ENCODE measurements at regions not wholly inside any gene's neighbourhood (a gene's known extent, or its start where the extent isn't known, plus 50 kb on each side); places are given as distances from the start of the nearest gene placed in this dataset.

DNA sequence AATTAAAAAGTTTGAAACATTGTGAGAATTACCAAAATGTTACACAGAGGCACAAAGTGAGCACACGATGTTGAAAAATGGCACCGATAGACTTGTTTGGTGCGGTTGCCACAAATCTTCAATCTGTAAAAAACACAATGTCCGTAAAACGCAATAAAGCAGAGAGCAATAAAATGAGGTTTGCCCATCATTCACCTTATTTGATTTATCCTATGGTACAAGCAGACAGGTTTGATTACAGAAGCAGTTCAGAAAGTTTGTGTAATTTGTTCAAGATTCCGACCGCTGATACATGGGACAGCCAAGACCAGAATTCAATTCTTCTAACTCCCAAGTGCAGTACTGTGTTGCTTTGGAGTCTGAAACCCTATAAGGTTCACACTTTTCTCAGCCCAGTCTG, 318.3 kb upstream of the PROX1 start:
- TF ChIP-seq, protein P1, sequence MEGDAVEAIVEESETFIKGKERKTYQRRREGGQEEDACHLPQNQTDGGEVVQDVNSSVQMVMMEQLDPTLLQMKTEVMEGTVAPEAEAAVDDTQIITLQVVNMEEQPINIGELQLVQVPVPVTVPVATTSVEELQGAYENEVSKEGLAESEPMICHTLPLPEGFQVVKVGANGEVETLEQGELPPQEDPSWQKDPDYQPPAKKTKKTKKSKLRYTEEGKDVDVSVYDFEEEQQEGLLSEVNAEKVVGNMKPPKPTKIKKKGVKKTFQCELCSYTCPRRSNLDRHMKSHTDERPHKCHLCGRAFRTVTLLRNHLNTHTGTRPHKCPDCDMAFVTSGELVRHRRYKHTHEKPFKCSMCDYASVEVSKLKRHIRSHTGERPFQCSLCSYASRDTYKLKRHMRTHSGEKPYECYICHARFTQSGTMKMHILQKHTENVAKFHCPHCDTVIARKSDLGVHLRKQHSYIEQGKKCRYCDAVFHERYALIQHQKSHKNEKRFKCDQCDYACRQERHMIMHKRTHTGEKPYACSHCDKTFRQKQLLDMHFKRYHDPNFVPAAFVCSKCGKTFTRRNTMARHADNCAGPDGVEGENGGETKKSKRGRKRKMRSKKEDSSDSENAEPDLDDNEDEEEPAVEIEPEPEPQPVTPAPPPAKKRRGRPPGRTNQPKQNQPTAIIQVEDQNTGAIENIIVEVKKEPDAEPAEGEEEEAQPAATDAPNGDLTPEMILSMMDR (IDR thresholded peaks at IDR 0.05; ENCODE audit: poor library complexity, severe bottlenecking), result no peak
- TF ChIP-seq, protein P2, sequence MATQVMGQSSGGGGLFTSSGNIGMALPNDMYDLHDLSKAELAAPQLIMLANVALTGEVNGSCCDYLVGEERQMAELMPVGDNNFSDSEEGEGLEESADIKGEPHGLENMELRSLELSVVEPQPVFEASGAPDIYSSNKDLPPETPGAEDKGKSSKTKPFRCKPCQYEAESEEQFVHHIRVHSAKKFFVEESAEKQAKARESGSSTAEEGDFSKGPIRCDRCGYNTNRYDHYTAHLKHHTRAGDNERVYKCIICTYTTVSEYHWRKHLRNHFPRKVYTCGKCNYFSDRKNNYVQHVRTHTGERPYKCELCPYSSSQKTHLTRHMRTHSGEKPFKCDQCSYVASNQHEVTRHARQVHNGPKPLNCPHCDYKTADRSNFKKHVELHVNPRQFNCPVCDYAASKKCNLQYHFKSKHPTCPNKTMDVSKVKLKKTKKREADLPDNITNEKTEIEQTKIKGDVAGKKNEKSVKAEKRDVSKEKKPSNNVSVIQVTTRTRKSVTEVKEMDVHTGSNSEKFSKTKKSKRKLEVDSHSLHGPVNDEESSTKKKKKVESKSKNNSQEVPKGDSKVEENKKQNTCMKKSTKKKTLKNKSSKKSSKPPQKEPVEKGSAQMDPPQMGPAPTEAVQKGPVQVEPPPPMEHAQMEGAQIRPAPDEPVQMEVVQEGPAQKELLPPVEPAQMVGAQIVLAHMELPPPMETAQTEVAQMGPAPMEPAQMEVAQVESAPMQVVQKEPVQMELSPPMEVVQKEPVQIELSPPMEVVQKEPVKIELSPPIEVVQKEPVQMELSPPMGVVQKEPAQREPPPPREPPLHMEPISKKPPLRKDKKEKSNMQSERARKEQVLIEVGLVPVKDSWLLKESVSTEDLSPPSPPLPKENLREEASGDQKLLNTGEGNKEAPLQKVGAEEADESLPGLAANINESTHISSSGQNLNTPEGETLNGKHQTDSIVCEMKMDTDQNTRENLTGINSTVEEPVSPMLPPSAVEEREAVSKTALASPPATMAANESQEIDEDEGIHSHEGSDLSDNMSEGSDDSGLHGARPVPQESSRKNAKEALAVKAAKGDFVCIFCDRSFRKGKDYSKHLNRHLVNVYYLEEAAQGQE (IDR thresholded peaks at IDR 0.05; ENCODE audit: borderline replicate concordance), result no peak
- no peak for TF ChIP-seq SMC3 (conservative IDR thresholded peaks at IDR 0.05; ENCODE audit: poor library complexity)
- TF ChIP-seq EZH2 (IDR thresholded peaks at IDR 0.05; ENCODE audit: borderline replicate concordance, insufficient read depth, low read length, poor library complexity, severe bottlenecking), result no peak
- no peak for TF ChIP-seq POLR2AphosphoS5 (IDR thresholded peaks at IDR 0.05)
